ENCODE measurements at regions not wholly inside any gene's neighbourhood (a gene's known extent, or its start where the extent isn't known, plus 50 kb on each side); places are given as distances from the start of the nearest gene placed in this dataset.
A peak's percentile ranks its signal among the peaks of the same experiment; 100 is the strongest.

DNA sequence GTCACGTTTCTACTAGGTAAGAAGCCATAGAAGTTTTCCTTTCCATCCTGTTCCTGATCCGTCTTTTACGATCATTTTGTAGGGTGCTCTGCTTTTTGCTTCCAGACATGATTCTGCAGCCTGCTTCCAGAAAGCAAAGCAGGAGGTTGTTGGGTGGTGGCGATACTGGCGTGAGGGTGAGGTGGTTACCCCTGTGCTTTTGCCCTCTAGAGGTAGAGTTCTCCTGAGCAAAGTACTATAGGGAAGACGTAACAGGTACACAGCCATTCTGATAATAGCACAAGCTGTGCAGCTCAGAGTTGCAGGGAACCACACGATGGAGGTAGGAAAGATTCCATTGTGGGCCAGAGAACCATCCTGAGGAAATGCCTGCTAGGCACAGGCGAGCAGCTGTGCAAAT is 186.0 kb downstream of the PAH start:
- DNase-seq (ENCODE audit: low spot score) (no peak), ATAC-seq (ENCODE audit: low FRiP score) (no peak)
- TF ChIP-seq, protein P1, sequence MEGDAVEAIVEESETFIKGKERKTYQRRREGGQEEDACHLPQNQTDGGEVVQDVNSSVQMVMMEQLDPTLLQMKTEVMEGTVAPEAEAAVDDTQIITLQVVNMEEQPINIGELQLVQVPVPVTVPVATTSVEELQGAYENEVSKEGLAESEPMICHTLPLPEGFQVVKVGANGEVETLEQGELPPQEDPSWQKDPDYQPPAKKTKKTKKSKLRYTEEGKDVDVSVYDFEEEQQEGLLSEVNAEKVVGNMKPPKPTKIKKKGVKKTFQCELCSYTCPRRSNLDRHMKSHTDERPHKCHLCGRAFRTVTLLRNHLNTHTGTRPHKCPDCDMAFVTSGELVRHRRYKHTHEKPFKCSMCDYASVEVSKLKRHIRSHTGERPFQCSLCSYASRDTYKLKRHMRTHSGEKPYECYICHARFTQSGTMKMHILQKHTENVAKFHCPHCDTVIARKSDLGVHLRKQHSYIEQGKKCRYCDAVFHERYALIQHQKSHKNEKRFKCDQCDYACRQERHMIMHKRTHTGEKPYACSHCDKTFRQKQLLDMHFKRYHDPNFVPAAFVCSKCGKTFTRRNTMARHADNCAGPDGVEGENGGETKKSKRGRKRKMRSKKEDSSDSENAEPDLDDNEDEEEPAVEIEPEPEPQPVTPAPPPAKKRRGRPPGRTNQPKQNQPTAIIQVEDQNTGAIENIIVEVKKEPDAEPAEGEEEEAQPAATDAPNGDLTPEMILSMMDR (IDR thresholded peaks at IDR 0.05), result no peak

DNA sequence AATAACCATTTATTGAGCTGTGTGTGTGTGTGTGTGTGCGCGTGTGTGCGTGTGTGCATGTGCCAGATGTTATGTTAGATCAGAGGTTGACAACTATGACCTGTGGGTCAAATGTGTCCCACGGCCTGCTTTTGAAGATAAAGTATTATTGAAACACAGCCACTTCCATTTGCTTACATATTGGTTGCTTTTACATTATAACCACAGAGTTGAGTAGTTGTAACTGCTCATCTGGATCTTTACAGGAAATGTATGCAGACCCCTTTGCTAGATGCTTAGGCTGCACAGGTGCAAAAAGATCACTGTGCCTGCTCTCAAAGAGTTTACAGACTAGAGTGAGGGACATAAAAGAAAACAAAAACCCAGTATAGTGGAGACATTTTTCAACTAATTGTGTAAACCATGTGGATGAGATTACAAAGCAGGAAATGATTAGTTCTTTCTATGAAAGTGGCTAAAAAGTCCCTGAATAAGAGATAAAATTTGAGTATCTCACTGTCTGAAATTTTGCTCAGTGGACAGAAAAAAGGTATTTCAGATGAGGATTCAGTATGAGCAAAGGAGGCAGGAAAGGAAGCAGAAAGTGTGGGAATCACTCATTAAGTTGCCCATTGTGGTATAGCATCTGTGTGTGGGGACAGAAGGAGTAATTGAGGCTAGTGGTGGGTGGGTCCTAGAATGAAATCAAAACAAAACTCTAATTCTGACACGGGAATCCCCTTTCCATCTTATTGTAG is 188.4 kb downstream of the PAH start:
- no peak for ATAC-seq (ENCODE audit: low FRiP score)
- DNase-seq (ENCODE audit: low spot score), result no peak
- TF ChIP-seq, protein P1 (IDR thresholded peaks at IDR 0.05), result no peak

DNA sequence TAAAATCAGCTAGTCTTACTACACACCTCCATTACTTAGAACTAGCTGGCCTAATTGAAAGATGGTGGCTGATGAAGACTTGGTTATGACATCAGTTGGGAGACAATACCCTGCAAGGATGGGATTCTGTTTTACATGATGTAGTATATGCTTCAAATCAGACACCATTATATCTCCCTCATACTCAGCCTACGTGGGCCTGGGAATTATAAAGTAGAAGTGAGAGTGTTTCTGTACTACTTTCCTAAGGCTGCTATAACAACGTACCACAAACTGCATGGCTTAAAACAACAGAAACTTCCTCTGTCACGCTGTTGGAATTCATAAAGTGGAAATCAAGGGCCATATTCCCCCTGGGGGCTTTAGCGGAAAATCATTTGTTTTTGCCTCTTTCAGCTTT is 190.4 kb downstream of the PAH start:
- ATAC-seq (ENCODE audit: low FRiP score) (no peak), DNase-seq (ENCODE audit: low spot score) (no peak)
- TF ChIP-seq, protein P1 (IDR thresholded peaks at IDR 0.05), result no peak

DNA sequence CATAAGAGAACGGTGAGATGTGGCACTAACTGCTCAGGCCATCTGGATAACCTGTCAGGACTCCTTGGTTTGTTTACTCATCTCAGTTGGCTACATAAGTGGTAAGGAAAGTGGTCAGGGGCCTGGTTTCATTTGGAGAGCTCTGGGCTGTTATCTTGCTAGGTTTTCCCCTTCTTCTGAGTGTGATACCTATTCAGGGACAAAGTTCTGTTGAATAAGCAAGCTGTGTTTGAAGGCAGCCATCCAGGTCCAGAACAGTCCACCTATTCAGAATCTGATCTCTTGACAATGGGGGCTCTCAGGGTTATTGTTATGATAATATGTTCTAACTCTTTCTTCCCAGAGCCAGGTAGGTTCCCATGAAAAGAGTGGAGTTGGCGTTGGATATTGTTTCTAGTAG is 194.9 kb downstream of the PAH start:
- TF ChIP-seq, protein P1 (IDR thresholded peaks at IDR 0.05), result no peak
- ATAC-seq (ENCODE audit: low FRiP score) (no peak), DNase-seq (ENCODE audit: low spot score) (no peak)

DNA sequence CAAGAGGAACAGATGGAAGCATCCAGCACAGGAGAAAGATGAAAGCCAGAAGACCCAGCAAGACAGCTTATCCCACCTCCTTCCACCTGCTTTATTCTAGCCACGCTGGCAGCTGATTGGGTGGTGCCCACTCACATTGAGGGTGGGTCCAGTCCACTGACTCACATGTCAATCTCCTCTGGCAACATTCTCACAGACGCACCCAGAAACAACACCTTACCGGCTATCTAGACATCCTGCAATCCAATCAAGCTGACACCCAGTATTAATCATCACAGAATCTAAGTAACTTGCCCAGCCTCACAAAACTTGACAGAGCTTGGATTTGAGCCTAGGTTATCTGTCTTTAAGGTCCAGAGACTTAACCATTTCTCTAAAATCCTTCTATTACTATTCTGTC is 208.9 kb downstream of the PAH start:
- DNase-seq (ENCODE audit: low spot score) (no peak), ATAC-seq (ENCODE audit: low FRiP score) (no peak)
- TF ChIP-seq, protein P1 (IDR thresholded peaks at IDR 0.05), result no peak

DNA sequence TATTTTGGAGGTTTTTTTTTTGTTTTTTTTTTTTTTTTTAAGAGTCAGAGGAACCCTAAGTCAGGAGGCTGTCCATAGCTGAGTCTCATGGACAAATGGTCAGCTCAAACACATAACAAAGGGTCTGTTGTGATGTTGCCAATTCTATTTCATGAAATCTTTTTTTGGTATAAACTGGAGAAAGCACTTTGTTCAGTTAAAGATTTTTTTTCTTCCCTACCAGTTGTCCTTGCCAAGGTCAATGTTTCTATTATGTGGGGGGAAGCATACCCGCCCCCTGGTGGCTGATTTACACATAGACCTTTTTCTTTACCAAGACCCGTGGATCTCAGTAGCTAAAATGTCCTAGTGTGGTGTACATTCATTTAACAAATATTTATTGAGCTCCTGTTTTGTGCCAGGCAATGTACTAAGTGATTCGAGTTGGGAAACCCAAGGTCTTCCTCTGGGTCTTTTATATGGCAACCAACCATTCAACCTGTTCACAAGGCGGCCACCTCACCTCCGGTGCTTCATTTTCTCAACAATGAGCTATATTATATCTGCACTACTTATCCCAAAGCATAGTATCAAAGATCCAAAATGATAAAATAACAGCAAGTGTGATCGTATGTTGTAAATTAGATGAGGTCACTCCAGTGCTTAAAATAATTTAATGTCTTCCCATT is 214.5 kb downstream of the PAH start:
- TF ChIP-seq, protein P1 (IDR thresholded peaks at IDR 0.05), result no peak
- ATAC-seq (ENCODE audit: low FRiP score) (no peak), DNase-seq (ENCODE audit: low spot score) (peak; percentile 56)

DNA sequence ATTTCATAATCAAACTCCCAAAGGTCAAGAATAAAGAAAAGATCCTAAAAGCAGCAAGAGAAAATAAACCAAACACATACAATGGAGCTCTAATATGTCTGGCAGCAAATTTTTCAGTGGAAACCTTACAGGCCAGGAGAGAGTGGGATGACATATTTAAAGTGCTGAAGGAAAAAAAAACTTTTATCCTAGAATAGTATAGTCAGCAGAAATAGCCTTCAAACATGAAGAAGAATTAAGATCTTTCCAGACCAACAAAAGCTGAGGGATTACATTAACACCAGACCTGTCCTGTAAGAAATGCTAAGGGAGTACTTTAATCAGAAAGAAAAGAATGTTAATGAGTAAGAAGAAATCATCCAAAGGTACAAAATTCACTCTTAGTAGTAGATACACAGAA is 215.7 kb upstream of the IGF1 start:
- TF ChIP-seq, protein P1 (IDR thresholded peaks at IDR 0.05), result no peak
- DNase-seq (ENCODE audit: low spot score) (no peak), ATAC-seq (ENCODE audit: low FRiP score) (no peak)

All from omental fat pad (tissue), 3 donors.